Iris pigment epithelial cell (primary cell): ENCODE measurements at regions not wholly inside any gene's neighbourhood (a gene's known extent, or its start where the extent isn't known, plus 50 kb on each side); places are given as distances from the start of the nearest gene placed in this dataset.
"Not testable (repeated sequence)": the region's sequence is repeated elsewhere in the genome, so short reads cannot be mapped to it uniquely, and the experiment has no call there.

Experiments
- DNase-seq: peaks from one replicate; pipeline ENCODE4 v3.0.0-alpha.2; 2011; ENCODE audit warnings: low read depth

- DNase-seq = no peak
Observed at GRCh38 chr4:159828687-159829086, 725.8 kb downstream of the RAPGEF2 start.

DNA sequence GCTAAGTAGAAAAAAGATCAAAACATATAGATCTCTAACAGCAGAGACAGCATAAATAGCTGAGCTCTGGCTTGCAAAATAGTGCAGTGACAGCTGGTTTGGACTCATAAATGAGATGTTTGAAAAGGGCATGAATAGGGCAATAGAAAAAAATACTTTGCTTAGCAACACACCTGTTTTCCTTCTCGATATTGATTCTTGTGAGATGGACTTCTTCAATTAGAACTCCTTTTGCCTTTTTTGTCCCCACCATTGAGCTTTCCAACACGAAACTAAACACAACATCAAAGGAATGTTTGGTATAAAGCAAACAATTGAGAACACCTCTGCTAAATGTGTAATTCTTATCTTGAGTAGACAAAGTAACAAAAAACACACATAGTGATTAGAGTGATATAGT, 726.3 kb downstream of the RAPGEF2 start:
- DNase-seq = no peak

DNA sequence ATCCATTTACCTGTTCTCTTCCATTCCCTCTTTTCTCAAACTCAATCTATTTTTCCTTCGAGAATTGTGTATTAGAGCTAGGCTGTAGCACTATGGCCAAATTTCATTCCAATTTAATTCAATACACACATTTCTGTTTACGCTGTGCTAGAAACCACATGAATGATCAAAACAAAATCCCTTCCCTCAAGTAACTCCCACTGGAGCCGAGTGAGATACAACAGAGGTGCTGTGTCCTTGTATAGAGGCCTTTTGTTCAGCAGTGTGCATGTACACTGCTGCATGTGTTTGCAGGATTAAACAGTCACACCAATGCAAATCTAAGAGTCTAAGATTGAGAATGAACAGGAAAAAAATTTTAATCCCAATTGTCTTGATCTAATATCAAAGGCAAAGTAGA, 734.2 kb downstream of the RAPGEF2 start:
- no peak for DNase-seq

DNA sequence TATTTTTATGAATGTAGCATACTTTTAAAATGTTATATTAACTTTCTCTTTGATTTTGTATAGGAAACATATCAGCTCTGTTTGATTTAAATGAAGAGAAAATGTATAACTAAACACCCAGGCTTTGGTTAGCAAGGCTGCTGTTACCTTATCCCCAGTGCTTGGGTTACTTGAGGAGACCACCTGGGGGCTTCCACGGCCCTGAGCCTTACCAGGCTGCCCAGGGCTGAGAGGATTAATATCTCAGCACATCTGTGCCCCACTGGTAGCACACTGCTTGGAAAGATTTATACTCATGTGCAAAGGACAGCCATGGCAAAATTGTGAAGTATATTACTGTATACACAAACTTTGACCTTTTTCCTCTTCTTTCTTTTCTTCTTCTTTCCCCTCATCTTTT, 752.9 kb downstream of the RAPGEF2 start:
- no peak for DNase-seq

GRCh38 chr4:159856451-159856850, 753.6 kb downstream of the RAPGEF2 start:
- DNase-seq = no peak

DNA sequence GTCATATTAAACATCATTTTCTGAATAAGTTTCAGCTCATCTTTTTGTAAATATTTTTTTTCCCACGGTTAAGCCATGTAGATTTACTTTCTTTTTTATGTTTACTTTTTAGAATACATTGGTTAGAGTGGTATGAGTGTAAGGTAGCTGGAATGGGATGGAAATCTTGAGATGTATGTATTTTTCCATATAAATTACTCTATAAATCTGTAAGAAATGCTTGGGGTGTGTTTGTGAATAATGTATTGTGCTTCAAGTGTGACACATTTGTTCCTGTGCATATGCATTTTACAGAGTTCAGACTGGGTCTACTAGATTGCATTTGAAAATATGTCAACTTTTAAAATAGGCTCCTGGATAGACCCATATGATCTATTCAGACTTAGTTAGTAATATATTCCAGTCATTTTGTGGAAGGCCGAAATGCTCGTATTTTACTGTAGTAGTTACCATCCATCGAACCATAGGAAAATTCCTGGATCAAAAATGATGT, 756.8 kb downstream of the RAPGEF2 start:
- DNase-seq = no peak

- DNase-seq = no peak
Observed at GRCh38 chr4:159860945-159861344, 758.1 kb downstream of the RAPGEF2 start.

DNA sequence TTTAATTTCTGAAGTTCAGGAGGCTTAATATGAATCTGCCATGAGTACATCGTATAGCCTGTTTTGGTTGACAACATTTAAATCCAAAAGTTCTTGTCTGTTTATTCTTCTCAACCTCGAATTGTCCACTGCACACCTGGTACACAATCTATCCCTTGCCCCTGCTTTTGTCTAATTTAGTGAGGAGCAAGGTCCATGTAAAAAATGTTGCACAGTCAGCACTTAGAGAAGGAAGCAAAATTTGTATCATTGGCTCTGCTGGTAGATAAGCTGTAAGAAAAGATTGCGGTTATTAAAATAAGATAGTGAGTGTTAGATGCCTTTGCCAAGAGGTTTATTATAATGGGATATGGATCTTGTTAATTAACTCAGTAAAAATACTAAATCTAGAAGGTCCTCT, 761.5 kb downstream of the RAPGEF2 start:
- no peak for DNase-seq

DNA sequence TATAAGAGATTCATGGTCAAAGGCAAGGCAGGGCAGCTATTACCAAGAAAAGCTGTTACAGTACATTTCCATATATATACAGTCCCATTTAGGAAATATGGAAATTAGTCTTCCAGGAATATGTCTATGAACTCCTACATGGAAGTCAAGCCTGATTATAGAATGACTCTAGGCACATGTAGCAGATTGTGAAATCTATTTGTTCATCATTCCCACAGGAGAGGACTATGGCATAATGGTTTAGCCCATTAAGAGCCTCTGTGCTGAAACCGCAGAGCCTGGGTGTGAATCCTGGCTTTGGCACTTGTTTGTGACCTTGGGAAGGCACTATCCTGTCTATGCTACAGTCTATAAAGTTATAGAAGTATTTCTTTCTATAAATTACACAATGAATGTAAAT, 764.8 kb downstream of the RAPGEF2 start:
- no peak for DNase-seq

- DNase-seq = not testable (repeated sequence)
Observed at GRCh38 chr4:159868936-159869335, 766.1 kb downstream of the RAPGEF2 start.

DNA sequence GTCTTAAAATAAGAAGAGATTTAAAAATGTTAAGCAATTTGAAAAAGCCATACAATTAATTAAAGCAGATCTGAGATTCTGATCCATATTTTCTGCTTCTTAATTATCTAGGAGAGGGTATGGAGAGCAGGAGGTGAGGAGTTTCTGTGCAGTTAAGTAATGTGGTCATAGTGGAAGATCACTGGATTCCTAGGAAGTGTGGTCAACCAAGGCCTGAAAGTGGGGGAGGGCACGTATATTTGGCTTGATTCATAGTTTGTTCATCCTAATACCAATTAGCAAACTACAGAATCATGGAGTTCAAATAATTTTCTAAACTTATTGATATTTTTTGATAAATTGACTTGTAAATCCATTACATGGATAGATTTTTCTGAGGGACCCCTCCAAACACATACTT, 768.3 kb downstream of the RAPGEF2 start:
- DNase-seq = peak; percentile 28

GRCh38 chr4:159881158-159881557, 778.3 kb downstream of the RAPGEF2 start:
- no peak for DNase-seq

DNA sequence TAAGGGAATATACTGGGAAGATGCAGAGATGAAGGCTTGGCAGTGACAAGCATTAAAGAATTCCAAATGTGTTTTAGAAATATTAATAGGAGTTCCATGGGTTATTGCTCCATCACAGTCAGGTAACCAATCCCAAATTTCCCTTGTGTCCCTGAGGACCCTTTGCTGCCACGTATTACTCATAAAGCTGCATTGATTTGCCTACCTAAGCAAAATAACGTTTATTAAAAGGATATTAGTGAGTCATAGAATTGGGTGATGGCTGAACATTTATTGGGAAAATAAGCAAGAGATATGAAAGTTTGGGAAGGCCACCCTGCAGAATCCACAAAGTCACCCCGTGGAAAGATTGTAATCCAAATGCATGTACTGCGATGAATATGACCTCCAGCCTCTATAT, 782.1 kb downstream of the RAPGEF2 start:
- no peak for DNase-seq

DNA sequence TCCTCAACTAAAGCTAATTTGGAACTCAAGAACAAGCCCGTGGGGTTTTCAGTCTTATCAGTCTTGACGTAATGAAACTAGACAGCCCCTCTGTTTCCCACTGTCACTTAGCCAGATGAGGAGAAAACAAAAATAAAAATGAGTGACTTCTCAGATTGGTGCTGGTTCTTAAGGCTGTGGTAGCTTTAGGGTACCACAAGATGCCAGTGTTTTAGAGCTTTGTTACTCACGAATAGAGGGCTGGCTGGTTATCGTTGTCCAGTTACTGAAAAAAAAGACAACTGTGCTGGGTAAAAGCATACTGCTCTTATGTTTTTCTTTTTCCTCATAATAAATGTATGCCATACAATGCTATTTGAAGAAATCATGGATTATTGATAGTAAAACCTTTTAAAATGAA, 796.7 kb downstream of the RAPGEF2 start:
- DNase-seq = no peak

DNA sequence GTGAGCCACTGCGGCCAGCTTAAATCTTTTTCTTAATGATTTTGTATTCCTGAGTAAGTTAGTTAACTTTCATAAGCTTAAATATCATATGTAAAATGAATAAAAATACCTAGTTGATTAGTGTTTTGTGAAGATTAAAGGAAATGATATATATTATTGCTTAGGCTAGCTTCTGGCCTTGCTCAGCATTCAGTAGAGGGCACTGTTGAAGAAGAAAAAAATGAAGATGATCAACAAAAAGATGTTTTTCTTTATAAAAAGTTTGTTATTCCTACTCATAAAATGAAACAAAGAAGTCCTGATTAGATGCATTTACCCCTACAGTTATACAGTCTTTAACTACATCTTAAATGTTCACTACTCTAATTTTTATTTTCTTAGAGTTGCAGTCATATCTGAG, 797.7 kb downstream of the RAPGEF2 start:
- no peak for DNase-seq

GRCh38 chr4:159902648-159903047, 799.8 kb downstream of the RAPGEF2 start:
- no peak for DNase-seq

- no peak for DNase-seq
Observed at GRCh38 chr4:159904906-159905305, 802.0 kb downstream of the RAPGEF2 start.

DNA sequence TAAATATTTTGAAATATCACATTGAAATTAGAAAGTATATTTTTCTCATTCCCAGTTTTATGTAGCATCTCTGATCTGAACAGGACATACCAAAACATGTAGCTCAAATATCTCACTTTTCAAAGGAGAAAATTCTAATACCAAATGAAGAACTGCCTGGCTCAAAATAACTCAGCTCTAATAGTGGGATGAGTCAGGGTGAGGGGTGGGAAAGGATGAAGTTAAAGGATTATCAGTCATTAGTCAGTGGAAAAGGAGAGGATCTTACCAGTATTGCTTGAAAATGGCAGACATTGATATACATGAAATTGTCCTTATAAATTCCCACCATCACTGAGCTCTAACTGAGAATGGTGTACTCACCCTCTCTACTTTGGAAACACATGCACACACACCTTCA, 803.2 kb downstream of the RAPGEF2 start:
- DNase-seq = no peak

GRCh38 chr4:159906517-159906916, 803.6 kb downstream of the RAPGEF2 start:
- DNase-seq = no peak

- DNase-seq = no peak
Observed at GRCh38 chr4:159910721-159911120, 807.8 kb downstream of the RAPGEF2 start.

DNA sequence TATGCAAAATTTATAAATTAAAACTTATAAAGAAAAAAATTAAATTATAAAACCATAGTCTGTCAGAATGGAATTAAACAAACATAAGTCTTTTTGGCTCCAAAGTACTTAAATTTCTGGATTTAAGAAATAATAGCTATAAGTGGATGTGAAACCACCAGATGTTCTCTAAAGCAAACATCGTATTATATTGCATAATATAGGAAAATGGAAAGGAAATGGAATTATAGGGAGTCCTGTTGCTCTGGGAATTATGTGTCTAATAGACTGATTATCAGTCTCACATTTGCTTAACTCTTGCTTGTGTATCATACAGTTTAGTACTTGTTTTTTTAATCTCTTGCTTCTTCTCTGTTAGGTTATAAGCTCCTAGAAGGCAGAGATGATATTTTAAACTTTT, 819.2 kb downstream of the RAPGEF2 start:
- DNase-seq = no peak

DNA sequence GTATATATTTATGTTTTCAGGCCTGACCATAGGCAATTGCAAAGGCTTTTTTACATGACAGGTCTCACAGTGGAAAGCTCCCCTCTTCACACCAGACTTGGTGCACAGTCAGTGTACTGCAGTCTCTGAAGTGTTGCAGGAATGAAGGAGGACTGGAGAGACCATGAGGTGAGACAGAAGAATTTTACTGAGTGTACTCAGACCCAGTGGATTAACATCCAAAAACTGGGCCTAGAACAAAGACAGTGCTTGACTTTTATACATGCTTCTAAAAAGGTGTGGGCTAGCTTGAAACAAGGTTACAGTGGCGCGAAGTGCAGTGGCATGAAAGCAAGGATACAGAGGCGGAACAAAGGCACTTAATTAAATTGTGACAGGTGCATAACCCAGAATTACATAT, 822.9 kb downstream of the RAPGEF2 start:
- no peak for DNase-seq

- peak; percentile 8 for DNase-seq
Observed at GRCh38 chr4:159926871-159927270, 824.0 kb downstream of the RAPGEF2 start.

DNA sequence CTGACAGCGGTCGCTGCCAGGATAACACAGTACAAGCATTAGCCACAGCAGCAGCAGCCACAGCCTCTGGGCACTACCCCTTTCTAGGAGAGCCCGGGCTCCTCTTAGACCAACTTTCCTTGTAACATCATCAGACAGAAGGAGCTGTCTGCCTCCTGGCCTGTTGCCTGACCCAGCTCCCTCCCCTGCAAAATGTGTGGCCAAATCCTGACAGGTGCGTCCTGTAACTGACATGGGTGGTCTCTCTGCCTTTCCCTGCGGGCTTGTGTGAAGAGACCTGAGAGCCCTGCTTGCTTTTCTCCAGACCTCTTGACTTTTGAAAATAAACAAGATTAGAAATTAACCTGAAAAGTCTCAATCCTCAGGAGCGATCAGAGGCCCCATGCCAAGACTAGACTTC, 824.9 kb downstream of the RAPGEF2 start:
- no peak for DNase-seq

- not testable (repeated sequence) for DNase-seq
Observed at GRCh38 chr4:159934602-159935001, 831.7 kb downstream of the RAPGEF2 start.
